Chondrocyte (in vitro differentiated cells): ENCODE measurements at regions not wholly inside any gene's neighbourhood (a gene's known extent, or its start where the extent isn't known, plus 50 kb on each side); places are given as distances from the start of the nearest gene placed in this dataset.

ENCODE experiments used
- DNase-seq: peaks from one replicate; pipeline ENCODE4 v3.0.0; 2021; ENCODE audit warnings: mixed read lengths, low spot score
- H3K27ac Mint-ChIP-seq: one replicate; pipeline ENCODE4 v1.8.0; 2021; ENCODE audit warnings: mild to moderate bottlenecking, moderate library complexity, mixed read lengths; ENCODE audit not compliant: unreplicated experiment
- H3K27me3 Mint-ChIP-seq: 2 replicates; pipeline ENCODE4 v1.8.0; 2021; ENCODE audit warnings: low read depth, mixed read lengths
- H3K36me3 Mint-ChIP-seq: 2 replicates; pipeline ENCODE4 v1.8.0; 2021; ENCODE audit warnings: low read depth, mixed read lengths
- H3K4me1 Mint-ChIP-seq: 2 replicates; pipeline ENCODE4 v1.8.0; 2021; ENCODE audit warnings: low read depth, mild to moderate bottlenecking, mixed read lengths
- H3K4me3 Mint-ChIP-seq: one replicate; pipeline ENCODE4 v1.8.0; 2021; ENCODE audit warnings: mild to moderate bottlenecking, moderate library complexity, mixed read lengths; ENCODE audit not compliant: unreplicated experiment
- H3K9me3 Mint-ChIP-seq: 2 replicates; pipeline ENCODE4 v1.8.0; 2021; ENCODE audit warnings: low read depth, mixed read lengths
- CTCF ChIP-seq: fragments of 200-600 bp; sonication (generic); IDR thresholded peaks from 2 replicates; pipeline ENCODE4 v1.5.0; 2021; ENCODE audit warnings: antibody characterized with exemption, mild to moderate bottlenecking, moderate library complexity

DNA sequence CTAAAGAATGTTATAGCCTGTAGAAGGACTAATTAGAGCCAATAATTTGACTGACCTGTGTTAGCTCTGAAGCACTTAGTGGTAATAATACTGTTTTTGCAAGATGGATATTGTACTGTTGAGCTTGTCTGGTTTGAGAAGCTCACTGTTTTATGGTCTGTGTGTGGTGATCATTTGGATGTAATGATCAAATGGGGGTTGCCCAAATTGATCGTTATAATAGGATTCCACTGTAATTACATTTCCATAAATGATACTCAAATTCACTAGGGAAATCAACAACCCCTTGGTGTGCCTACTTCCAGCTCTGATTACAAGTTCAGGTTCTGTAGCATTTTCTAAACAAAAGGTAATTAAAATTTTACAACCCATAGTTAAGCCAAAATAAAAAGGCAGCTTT is 971.4 kb downstream of the TTLL7 start:
- no peaks in the 10 kb centered on the region for H3K27me3 Mint-ChIP-seq
- DNase-seq, result no peak
- H3K36me3 Mint-ChIP-seq, result no peaks in the 10 kb centered on the region
- peaks cover 6% of the 10 kb centered on the region for H3K9me3 Mint-ChIP-seq
- no peak overlapping the region for H3K27ac Mint-ChIP-seq
- no peak overlapping the region for H3K4me3 Mint-ChIP-seq
- peaks cover 35% of the 10 kb centered on the region for H3K4me1 Mint-ChIP-seq
- no peak for TF ChIP-seq CTCF

- DNase-seq, result no peak
- Mint-ChIP-seq H3K27me3 (no peaks in the 10 kb centered on the region), H3K4me1 (peaks cover 35% of the 10 kb centered on the region), H3K27ac (no peak overlapping the region), H3K9me3 (peaks cover 6% of the 10 kb centered on the region), H3K36me3 (no peaks in the 10 kb centered on the region), H3K4me3 (no peak overlapping the region)
- TF ChIP-seq CTCF, result no peak
Measured at GRCh38 chr1:83026745-83027144, 972.2 kb downstream of the TTLL7 start.

DNA sequence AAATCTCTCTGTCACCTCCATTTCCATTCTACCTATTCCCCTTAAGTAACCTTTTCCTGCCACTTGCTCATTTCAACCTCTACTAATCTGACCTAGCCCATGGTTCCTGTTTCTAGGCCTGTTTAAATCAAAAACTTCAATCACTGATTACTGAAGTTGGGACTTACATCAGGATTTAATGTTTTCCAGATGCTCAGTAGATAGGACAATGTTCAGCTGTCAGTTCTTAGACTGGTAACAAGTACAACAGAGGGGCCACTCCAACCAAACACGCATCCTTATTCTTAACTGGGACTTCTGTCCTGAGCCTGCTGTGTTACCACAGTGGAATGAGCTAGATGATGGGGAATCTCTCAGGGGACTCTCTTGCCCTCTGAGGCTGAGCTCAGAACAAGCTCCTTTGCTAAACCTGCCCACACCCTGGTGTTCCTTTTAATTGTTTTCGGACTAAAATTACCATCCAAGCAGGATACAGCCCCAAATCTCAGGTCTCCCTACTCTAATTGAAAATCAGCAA is 974.6 kb downstream of the TTLL7 start:
- H3K9me3 Mint-ChIP-seq, result peaks cover 17% of the 10 kb centered on the region
- no peak overlapping the region for H3K27ac Mint-ChIP-seq
- peaks cover 12% of the 10 kb centered on the region for H3K36me3 Mint-ChIP-seq
- no peak for DNase-seq
- H3K27me3 Mint-ChIP-seq, result no peaks in the 10 kb centered on the region
- TF ChIP-seq CTCF, result no peak
- H3K4me1 Mint-ChIP-seq, result peaks cover 19% of the 10 kb centered on the region
- no peak overlapping the region for H3K4me3 Mint-ChIP-seq

GRCh38 chr1:83023212-83023611 is 975.7 kb downstream of the TTLL7 start:
- Mint-ChIP-seq H3K27me3 (no peaks in the 10 kb centered on the region), H3K27ac (no peak overlapping the region), H3K9me3 (peaks cover 17% of the 10 kb centered on the region), H3K4me1 (peaks cover 13% of the 10 kb centered on the region), H3K36me3 (peaks cover 12% of the 10 kb centered on the region), H3K4me3 (no peak overlapping the region)
- DNase-seq, result no peak
- no peak for TF ChIP-seq CTCF

GRCh38 chr1:83022206-83022605 is 976.7 kb downstream of the TTLL7 start:
- Mint-ChIP-seq H3K27me3 (no peaks in the 10 kb centered on the region), H3K9me3 (peaks cover 17% of the 10 kb centered on the region), H3K27ac (no peak overlapping the region), H3K36me3 (peaks cover 12% of the 10 kb centered on the region), H3K4me3 (no peak overlapping the region), H3K4me1 (peaks cover 19% of the 10 kb centered on the region)
- no peak for TF ChIP-seq CTCF
- DNase-seq, result no peak
